ENCODE measurements at regions not wholly inside any gene's neighbourhood (a gene's known extent, or its start where the extent isn't known, plus 50 kb on each side); places are given as distances from the start of the nearest gene placed in this dataset.
A peak's percentile ranks its signal among the peaks of the same experiment; 100 is the strongest.

GRCh38 chr1:116854403-116854690, 55.4 kb upstream of the PTGFRN start:
- TF ChIP-seq CTCF (IDR thresholded peaks at IDR 0.05) (peak in 1 of 3 donors; percentile 14), POLR2A (IDR thresholded peaks at IDR 0.05) (no peak)
